SW 1271 (cell line): ENCODE measurements at regions not wholly inside any gene's neighbourhood (a gene's known extent, or its start where the extent isn't known, plus 50 kb on each side); places are given as distances from the start of the nearest gene placed in this dataset.

Source experiments
- DNase-seq, 2 experiments: peaks; one replicate each; lab custom pipeline; 2025; lab: John Stamatoyannopoulos, UW

- DNase-seq = no peak
Measured at GRCh38 chr21:41631564-41632461, 123.9 kb upstream of the TMPRSS2 start.

GRCh38 chr21:41630917-41631316 is 123.0 kb upstream of the TMPRSS2 start:
- DNase-seq = no peak

- DNase-seq = no peak
Measured at GRCh38 chr21:41630249-41630648, 122.3 kb upstream of the TMPRSS2 start.

- no peak for DNase-seq
Measured at GRCh38 chr21:41628256-41628655, 120.3 kb upstream of the TMPRSS2 start.

- no peak for DNase-seq
Measured at GRCh38 chr21:41627428-41627827, 119.5 kb upstream of the TMPRSS2 start.

GRCh38 chr21:41626021-41626420 is 118.1 kb upstream of the TMPRSS2 start:
- DNase-seq = no peak

- DNase-seq = no peak
Measured at GRCh38 chr21:41625428-41625827, 117.5 kb upstream of the TMPRSS2 start.

- DNase-seq = no peak
Measured at GRCh38 chr21:41624674-41625310, 116.8 kb upstream of the TMPRSS2 start.

GRCh38 chr21:41623945-41624344 is 116.0 kb upstream of the TMPRSS2 start:
- DNase-seq = no peak

- DNase-seq = no peak
Measured at GRCh38 chr21:41622831-41623548, 115.0 kb upstream of the TMPRSS2 start.

- DNase-seq = no peak
Measured at GRCh38 chr21:41622201-41622600, 114.2 kb upstream of the TMPRSS2 start.

- DNase-seq = no peak
Measured at GRCh38 chr21:41621513-41621912, 113.6 kb upstream of the TMPRSS2 start.

GRCh38 chr21:41620982-41621381 is 113.0 kb upstream of the TMPRSS2 start:
- DNase-seq = no peak

GRCh38 chr21:41620541-41620940 is 112.6 kb upstream of the TMPRSS2 start:
- DNase-seq = no peak

GRCh38 chr21:41616031-41616591 is 108.2 kb upstream of the TMPRSS2 start:
- DNase-seq = no peak

GRCh38 chr21:41615613-41616012 is 107.7 kb upstream of the TMPRSS2 start:
- no peak for DNase-seq

GRCh38 chr21:41614511-41614910 is 106.6 kb upstream of the TMPRSS2 start:
- DNase-seq = no peak

GRCh38 chr21:41613533-41613909 is 105.6 kb upstream of the TMPRSS2 start:
- no peak for DNase-seq

GRCh38 chr21:41612674-41613532 is 104.9 kb upstream of the TMPRSS2 start:
- DNase-seq = peak in 1 of 2 experiments; percentile 13

GRCh38 chr21:41611966-41612606 is 104.1 kb upstream of the TMPRSS2 start:
- DNase-seq = peak in 1 of 2 experiments; percentile 4

GRCh38 chr21:41611441-41611840 is 103.5 kb upstream of the TMPRSS2 start:
- no peak for DNase-seq
